ENCODE measurements at regions not wholly inside any gene's neighbourhood (a gene's known extent, or its start where the extent isn't known, plus 50 kb on each side); places are given as distances from the start of the nearest gene placed in this dataset.

GRCh38 chr6:117077300-117077699 lies 188.1 kb upstream of the VGLL2 start:
- no peak for DNase-seq

- DNase-seq = no peak
Measured at GRCh38 chr6:117078624-117079023, 186.7 kb upstream of the VGLL2 start.

GRCh38 chr6:117079951-117080350 lies 185.4 kb upstream of the VGLL2 start:
- no peak for DNase-seq

GRCh38 chr6:117089604-117090003 lies 175.8 kb upstream of the VGLL2 start:
- DNase-seq = no peak

GRCh38 chr6:117110146-117110545 lies 155.2 kb upstream of the VGLL2 start:
- no peak for DNase-seq

GRCh38 chr6:117110737-117111136 lies 154.6 kb upstream of the VGLL2 start:
- no peak for DNase-seq

- no peak for DNase-seq
Measured at GRCh38 chr6:117117652-117118051, 147.7 kb upstream of the VGLL2 start.

- no peak for DNase-seq
Measured at GRCh38 chr6:117118490-117118889, 146.9 kb upstream of the VGLL2 start.

GRCh38 chr6:117126213-117126612 lies 139.1 kb upstream of the VGLL2 start:
- no peak for DNase-seq

GRCh38 chr6:117128052-117128451 lies 137.3 kb upstream of the VGLL2 start:
- no peak for DNase-seq

GRCh38 chr6:117130125-117130524 lies 135.2 kb upstream of the VGLL2 start:
- DNase-seq = no peak

- no peak for DNase-seq
Measured at GRCh38 chr6:117136702-117137101, 128.7 kb upstream of the VGLL2 start.

- no peak for DNase-seq
Measured at GRCh38 chr6:117137711-117138110, 127.6 kb upstream of the VGLL2 start.

GRCh38 chr6:117138425-117138824 lies 126.9 kb upstream of the VGLL2 start:
- no peak for DNase-seq

- no peak for DNase-seq
Measured at GRCh38 chr6:117138920-117139319, 126.4 kb upstream of the VGLL2 start.

- no peak for DNase-seq
Measured at GRCh38 chr6:117142142-117142541, 123.2 kb upstream of the VGLL2 start.

- DNase-seq = no peak
Measured at GRCh38 chr6:117142995-117143394, 122.4 kb upstream of the VGLL2 start.

- DNase-seq = no peak
Measured at GRCh38 chr6:117143647-117144046, 121.7 kb upstream of the VGLL2 start.

- DNase-seq = no peak
Measured at GRCh38 chr6:117145940-117146339, 119.4 kb upstream of the VGLL2 start.

- DNase-seq = no peak
Measured at GRCh38 chr6:117149324-117149723, 116.0 kb upstream of the VGLL2 start.

GRCh38 chr6:117156741-117157140 lies 108.6 kb upstream of the VGLL2 start:
- DNase-seq = no peak

- no peak for DNase-seq
Measured at GRCh38 chr6:117157448-117157847, 107.9 kb upstream of the VGLL2 start.

- no peak for DNase-seq
Measured at GRCh38 chr6:117165911-117166499, 99.4 kb upstream of the VGLL2 start.

- no peak for DNase-seq
Measured at GRCh38 chr6:117167520-117168271, 97.7 kb upstream of the VGLL2 start.
